ENCODE measurements at regions not wholly inside any gene's neighbourhood (a gene's known extent, or its start where the extent isn't known, plus 50 kb on each side); places are given as distances from the start of the nearest gene placed in this dataset.

DNA sequence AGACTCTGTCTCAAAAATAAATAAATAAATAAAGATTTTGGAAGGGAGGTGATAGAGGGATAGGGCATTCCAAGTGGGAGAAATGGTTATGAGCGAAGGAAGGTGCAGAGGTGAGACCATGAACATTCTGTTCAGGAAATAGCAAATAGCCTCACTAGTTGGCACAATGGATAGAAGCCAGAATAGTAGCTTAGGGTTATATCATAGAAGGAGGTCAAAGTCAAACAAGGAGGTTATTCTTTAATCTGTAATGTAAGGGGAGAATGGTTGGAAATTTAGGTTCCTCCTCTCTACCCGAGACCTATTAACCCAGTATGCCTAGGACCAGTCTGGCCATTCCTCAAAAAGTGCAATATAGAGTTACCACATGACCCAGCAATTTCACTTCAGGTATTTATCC, 275.8 kb downstream of the MN1 start:
- FAIRE-seq (no peak), DNase-seq (ENCODE audit: insufficient read length, low spot score) (no peak)
- no peak for TF ChIP-seq POLR2A (IDR thresholded peaks at IDR 0.05; ENCODE audit: low read depth, low read length)

DNA sequence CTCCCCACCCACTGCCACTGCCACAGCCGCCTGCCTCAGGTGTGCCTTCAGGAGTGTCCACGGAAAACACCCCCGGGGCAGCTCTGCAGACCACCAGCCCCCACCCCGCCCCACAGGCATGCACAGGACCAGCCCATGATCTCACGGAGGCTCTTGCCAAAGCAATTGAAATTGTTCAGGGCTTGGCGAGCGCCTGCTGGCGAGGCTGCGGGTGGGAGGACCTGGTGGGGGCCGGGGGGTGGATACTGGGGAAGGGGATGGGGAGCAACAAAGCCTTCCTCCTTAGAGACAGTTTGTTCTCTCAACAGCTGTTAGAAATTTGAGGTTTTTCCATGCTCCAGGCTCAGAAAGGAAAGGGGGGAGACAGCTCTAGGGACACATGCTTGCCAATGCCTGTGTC, 274.7 kb downstream of the MN1 start:
- FAIRE-seq (no peak), DNase-seq (ENCODE audit: insufficient read length, low spot score) (no peak)
- TF ChIP-seq POLR2A (IDR thresholded peaks at IDR 0.05; ENCODE audit: low read depth, low read length): no peak

DNA sequence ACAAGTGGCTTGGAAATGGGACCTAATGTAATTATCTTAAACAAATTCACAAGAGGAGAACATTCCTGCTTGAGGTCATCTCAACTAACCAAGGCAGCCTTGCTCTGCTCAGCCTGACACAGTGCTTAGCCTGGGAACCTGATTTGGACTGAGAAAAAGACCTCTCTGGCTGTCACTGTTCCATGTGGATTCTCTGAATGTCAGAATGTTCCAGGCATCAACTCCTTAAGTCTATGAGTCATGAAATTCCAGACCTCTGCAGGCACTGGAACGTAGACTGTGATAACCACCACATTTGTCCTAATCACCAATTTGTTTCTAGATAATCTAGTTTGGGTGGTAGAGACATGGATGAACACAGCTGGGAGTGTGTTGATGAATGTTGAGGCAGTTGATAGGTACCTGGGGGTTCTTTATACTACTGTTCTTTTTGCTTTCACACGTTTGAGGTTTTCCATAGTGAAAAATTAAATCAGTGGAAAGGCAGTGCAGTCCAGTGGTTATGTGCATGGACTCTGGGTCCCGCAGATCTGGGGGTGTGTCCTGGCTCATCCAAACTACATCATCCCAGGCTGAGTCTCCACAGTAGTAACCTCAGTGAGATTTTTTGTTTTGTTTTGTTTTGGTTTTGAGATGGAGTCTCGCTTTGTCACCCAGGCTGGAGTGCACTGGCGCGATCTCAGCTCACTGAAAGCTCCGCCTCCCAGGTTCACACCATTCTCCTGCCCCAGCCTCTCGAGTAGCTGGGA, 269.6 kb downstream of the MN1 start:
- no peak for DNase-seq (ENCODE audit: insufficient read length, low spot score)
- FAIRE-seq: no peak
- no peak for TF ChIP-seq POLR2A (IDR thresholded peaks at IDR 0.05; ENCODE audit: low read depth, low read length)

DNA sequence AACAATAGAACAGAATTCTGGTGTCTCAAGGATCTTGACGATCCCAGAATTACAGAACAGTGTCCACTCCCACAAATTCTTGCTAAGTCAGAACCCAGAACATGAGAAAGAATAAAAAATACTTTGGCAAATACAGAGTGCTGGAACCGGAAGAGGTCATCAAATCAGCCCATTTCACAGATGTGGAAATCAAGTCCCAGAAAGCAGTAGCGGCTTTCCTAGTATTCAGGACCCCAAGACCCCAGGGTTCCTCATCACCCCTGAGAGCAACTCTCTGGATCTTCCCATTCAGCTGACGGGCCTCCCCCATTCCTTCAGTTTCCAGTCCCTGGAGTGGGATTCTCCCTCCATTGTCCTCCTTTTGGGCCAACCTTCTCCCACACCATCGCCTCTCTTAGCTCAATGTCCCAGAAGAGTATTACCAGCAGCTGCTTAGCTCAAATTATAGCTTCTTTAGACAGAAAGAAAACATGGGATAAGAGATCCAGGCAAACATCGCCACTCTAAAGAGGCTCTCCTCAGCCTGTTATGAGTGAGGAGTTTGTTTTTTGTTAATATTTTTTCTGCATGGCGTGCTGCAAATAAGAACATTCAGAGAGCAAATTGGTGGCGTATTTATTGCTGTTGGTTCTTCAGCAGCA, 268.3 kb downstream of the MN1 start:
- no peak for TF ChIP-seq POLR2A (IDR thresholded peaks at IDR 0.05; ENCODE audit: low read depth, low read length)
- DNase-seq (ENCODE audit: insufficient read length, low spot score): no peak

DNA sequence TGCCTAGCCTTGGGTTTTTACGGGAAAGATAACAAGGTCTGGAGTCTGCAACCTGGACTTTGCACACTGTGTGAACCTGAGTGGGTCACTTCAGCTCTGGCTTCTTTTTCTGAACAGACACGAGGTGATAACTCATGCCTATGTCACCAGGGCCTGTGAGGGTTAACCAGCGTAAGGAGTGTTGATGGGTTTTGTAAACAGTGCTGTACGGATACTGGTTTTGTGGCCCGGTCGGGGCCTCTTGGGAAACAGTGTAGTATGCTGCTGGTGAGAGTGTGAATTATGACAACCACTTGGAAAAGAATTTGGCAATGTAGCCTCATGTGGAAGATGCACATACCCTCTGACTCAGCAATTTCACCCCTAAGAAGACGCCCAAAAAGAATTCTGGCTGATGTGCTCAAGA, 266.8 kb downstream of the MN1 start:
- no peak for TF ChIP-seq POLR2A (IDR thresholded peaks at IDR 0.05; ENCODE audit: low read depth, low read length)
- FAIRE-seq: no peak
- no peak for DNase-seq (ENCODE audit: insufficient read length, low spot score)

More for the DNA sequence above, 268.3 kb downstream of the MN1 start:
- no peak for FAIRE-seq

DNA sequence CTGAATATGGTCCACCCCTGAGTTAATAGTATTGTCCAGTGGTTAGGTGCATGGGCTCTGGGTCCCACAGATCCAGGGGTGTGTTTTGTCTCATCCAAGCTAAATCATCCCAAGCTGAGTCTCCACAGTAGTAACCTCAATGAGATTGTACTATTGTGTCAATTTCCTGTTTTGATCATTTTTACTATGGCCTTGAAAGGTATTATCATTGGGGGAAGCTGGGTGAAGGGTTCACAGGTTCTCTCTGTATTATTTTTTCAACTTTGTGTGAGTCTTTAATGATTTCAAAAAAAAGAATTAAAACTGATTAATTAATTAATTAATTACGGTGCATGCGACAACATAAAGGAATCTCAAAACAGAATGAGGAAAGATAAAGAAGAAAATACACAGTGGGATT, 266.1 kb downstream of the MN1 start:
- no peak for DNase-seq (ENCODE audit: insufficient read length, low spot score)
- FAIRE-seq: no peak
- TF ChIP-seq POLR2A (IDR thresholded peaks at IDR 0.05; ENCODE audit: low read depth, low read length): no peak

DNA sequence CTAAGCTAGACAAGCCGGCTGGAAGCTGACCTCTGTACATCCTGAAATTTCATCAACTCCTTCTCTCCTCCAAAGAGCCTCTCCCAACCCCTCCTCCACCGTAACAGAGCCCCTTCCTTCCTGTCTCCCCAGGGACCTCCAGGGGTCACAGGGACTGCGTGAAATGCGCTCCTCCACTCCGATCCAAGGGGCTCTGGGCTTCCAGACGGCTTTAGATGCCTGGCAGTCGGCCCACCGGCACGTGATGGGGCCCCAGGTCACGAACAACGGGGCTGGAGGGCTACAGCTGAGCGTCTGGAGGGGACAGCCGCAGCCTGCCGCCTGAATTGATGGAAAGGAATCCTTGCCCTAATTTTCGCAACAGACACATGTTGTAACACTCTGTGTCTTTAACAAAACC, 264.1 kb downstream of the MN1 start:
- DNase-seq (ENCODE audit: insufficient read length, low spot score) (no peak), FAIRE-seq (no peak)
- TF ChIP-seq POLR2A (IDR thresholded peaks at IDR 0.05; ENCODE audit: low read depth, low read length): no peak

DNA sequence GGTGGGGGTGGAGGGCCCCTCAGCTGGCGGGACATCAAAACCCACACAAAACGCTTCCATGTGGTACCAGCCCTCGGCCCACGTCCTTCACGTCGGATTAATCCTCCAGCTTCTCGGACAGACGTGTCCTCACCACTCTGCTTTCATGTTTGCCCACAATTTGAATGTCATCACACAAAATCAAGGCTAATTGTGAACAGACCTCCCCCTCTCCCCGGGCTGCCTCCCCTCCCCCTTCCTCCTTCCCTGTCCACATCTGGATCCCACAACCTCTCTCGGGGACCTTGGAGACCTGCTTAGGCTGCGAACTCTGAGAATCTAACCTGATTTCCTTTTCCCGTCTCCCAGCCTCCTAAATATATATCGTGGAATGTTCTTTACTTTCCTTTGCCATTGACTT, 262.9 kb downstream of the MN1 start:
- no peak for DNase-seq (ENCODE audit: insufficient read length, low spot score)

DNA sequence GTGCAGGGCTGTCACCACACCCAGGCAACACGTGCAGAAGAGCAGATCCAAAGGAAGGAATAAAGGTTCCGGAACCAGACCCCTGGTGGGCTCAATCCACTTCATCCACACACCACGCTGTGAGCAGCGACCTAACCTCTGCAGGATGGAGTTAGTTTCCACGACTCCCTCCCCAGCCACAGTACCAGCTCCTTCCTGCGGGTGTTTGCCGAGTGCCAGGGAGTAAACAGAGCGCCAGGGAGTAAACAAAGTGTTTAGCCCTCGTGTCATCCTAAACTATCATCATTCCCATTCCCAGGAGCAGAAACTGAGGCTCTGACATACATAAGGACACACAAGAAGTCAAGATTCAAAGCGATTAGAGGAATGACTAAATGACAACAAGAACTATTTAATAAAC, 261.3 kb downstream of the MN1 start:
- DNase-seq (ENCODE audit: insufficient read length, low spot score) (no peak), FAIRE-seq (no peak)
- TF ChIP-seq POLR2A (IDR thresholded peaks at IDR 0.05; ENCODE audit: low read depth, low read length): no peak

More for the DNA sequence above, 262.9 kb downstream of the MN1 start:
- TF ChIP-seq POLR2A (IDR thresholded peaks at IDR 0.05; ENCODE audit: low read depth, low read length): no peak
- no peak for FAIRE-seq

DNA sequence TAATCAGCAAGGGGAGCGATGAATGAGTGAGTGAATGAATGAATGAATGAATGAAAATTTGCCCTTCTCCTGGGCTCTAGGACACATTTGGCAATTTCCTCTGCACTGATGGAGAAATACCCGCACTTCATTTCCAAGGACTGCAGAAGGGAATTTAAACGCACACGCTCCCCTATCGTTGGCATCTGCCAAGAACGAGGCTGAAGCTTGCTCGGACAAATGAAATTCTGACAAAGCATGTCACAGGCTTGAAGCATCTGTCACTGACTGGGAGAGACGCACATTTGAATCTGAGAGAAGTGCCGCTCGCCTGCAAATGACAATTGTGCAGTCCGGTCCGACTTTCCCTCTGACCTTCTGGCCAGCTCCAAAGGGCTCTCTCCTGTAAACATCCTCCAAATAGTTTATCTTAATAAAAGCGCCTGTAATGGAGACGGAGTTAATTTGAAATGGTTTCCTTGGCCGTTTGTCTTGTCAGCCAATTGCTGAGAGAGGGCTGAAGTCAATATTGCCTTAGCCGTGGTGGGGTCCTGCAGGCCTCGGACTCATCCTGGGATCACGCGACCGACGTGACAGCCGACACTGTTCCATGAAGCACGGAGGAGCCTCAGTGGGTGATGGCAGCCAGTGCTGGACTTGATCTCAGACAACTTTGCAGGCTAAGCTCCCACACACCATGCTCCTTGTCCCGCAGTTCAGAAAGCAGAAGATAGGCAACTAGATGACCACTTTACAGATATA, 260.7 kb downstream of the MN1 start:
- DNase-seq (ENCODE audit: insufficient read length, low spot score) (no peak), FAIRE-seq (no peak)
- TF ChIP-seq POLR2A (IDR thresholded peaks at IDR 0.05; ENCODE audit: low read depth, low read length): no peak

DNA sequence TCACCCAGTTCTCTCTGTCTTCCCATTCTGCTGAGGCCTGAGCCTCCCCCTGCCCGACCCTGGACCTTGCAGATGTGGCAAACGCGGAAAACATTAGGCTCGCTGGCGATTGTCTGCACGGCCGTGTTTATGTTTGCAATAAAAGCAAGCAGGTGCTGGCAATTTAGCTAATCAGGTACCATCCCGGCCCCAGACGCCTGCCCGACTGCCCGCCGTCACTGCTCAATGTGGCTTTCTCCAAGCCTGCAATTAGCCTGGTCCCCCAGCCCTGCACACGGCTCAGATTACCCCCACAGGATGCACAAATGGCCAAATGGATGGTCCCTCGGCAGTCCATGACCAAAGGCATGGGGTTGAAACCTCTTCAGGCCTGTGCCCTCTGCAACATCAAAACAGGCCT, 259.7 kb downstream of the MN1 start:
- FAIRE-seq: no peak
- TF ChIP-seq POLR2A (IDR thresholded peaks at IDR 0.05; ENCODE audit: low read depth, low read length): no peak
- DNase-seq (ENCODE audit: insufficient read length, low spot score): no peak

DNA sequence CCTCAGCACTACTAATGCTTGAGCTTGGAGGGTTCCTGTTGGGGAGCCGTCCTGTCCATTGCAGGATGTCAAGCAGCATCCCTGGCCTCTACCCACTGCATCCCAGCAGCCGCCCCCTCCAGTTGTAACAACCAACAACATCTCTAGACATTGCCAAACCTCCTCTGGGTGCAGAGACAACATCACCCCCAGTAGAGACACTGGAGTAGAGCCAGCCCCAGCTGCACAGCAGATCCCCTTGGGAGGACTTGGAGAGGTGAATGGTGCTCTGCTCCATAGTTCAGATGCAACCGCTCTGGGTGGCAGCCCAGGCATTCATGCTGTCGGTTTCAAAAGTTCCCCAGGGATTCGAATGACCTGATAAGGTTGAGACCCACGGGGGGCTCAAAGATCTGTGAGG, 259.0 kb downstream of the MN1 start:
- FAIRE-seq: no peak
- DNase-seq (ENCODE audit: insufficient read length, low spot score): no peak
- no peak for TF ChIP-seq POLR2A (IDR thresholded peaks at IDR 0.05; ENCODE audit: low read depth, low read length)

DNA sequence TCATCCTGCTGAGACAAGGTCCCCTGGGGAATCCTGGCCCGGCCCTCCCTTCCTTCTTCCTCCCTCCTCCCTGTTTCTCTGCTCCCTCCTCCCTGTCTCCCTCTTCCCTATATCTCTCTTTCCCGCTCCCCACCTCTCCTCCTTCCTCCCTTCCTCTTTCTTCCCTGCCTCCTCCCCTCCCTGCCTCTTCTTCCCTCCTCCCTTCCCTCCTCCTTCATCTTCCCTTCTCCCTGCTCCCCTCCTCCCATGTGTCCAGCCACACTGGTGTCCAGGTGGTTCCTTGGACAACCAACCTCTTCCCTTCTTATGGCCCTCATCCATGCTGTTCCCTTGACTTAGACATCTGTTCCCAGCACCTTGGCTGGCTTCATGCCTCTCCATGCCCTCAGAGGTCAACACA, 258.1 kb downstream of the MN1 start:
- DNase-seq (ENCODE audit: insufficient read length, low spot score): no peak
- TF ChIP-seq POLR2A (IDR thresholded peaks at IDR 0.05; ENCODE audit: low read depth, low read length): no peak
- FAIRE-seq: no peak

DNA sequence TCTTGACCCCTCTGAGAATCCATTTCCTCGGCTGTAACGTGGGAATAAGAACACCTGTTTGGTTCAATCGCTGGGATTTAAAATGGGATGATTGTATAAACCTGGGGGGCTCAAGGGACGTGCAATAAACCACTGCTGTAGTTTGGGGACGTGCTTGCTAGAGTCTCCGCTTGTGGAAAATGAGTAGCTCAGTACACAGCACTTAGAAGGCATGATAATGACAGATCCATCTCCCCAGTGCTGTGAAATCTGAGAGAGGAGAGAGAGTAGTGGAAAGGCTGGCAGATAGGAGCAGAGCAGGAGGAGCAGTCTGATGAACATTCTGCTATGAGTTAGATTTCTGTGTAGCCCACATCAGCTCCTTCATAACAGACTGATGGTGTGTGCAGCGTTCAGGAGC, 256.5 kb downstream of the MN1 start:
- TF ChIP-seq POLR2A (IDR thresholded peaks at IDR 0.05; ENCODE audit: low read depth, low read length): no peak
- DNase-seq (ENCODE audit: insufficient read length, low spot score): no peak
- FAIRE-seq: no peak
